Activated B cell treated with CpG ODN at 0.5 μM for 24 hours (primary cell): ENCODE measurements at regions not wholly inside any gene's neighbourhood (a gene's known extent, or its start where the extent isn't known, plus 50 kb on each side); places are given as distances from the start of the nearest gene placed in this dataset.

Source experiments
- ATAC-seq: fragments of 200-7000 bp; cut with Tn5 transposase; one replicate; pipeline ENCODE4 v1.10.0; 2021; ENCODE audit warnings: low read depth, mild to moderate bottlenecking, moderate library complexity
- CTCF ChIA-PET: fragments of 350-600 bp; sonication (Branson Sonifier 250); formaldehyde crosslinking; loops from one replicate; lab custom pipeline; 2021; ENCODE audit warnings: antibody characterized with exemption; lab: Charles Lee
- POLR2A ChIA-PET: fragments of 350-600 bp; sonication (Branson Sonifier 250); formaldehyde crosslinking; loops from one replicate; lab custom pipeline; 2021; ENCODE audit warnings: antibody characterized with exemption; lab: Charles Lee
- DNase-seq: peaks from one replicate; pipeline ENCODE4 v3.0.0; 2022
- H3K27ac Mint-ChIP-seq: one replicate; pipeline ENCODE4 v1.8.0; 2020; ENCODE audit warnings: mixed read lengths
- H3K27me3 Mint-ChIP-seq: one replicate; pipeline ENCODE4 v1.8.0; 2021; ENCODE audit warnings: mixed read lengths
- H3K36me3 Mint-ChIP-seq: one replicate; pipeline ENCODE4 v1.8.0; 2021; ENCODE audit warnings: low read depth, mixed read lengths
- H3K4me1 Mint-ChIP-seq: one replicate; pipeline ENCODE4 v1.8.0; 2021; ENCODE audit warnings: mixed read lengths
- H3K4me3 Mint-ChIP-seq: one replicate; pipeline ENCODE4 v1.8.0; 2020; ENCODE audit warnings: mild to moderate bottlenecking, mixed read lengths
- H3K9me3 Mint-ChIP-seq: one replicate; pipeline ENCODE4 v1.8.0; 2020; ENCODE audit warnings: mixed read lengths
- CTCF ChIP-seq: fragments of 200-600 bp; IDR thresholded peaks from one replicate; pipeline ENCODE4 v1.8.0; 2022; ENCODE audit warnings: antibody characterized with exemption, mild to moderate bottlenecking
- intact Hi-C: fragments of 100-400 bp; cut with micrococcal nuclease; formaldehyde crosslinking; loops from one replicate; pipeline ENCODE4 v1.15.1; 2024

GRCh38 chr11:45017329-45017728, 66.6 kb upstream of the TP53I11 start:
- Mint-ChIP-seq H3K9me3 (peaks cover 9% of the 10 kb centered on the region), H3K27me3 (peaks cover 6% of the 10 kb centered on the region), H3K36me3 (no peaks in the 10 kb centered on the region), H3K4me1 (peaks cover 25% of the 10 kb centered on the region), H3K27ac (no peak overlapping the region), H3K4me3 (no peak overlapping the region)
- ATAC-seq: no peak
- ChIA-PET CTCF (interaction anchor here (1.3 kb wide), 1 partner anchor 66 kb away, joined by 5 read pairs; no protein-coding TSS in a partner anchor), POLR2A (interaction anchor here (1.7 kb wide), 2 partner anchors 9 to 12 kb away, joined by 7 to 9 read pairs; no protein-coding TSS in a partner anchor)
- TF ChIP-seq CTCF: no peak
- intact Hi-C loops: loop anchor here (2.0 kb wide), 1 partner anchor 19 kb away; no protein-coding TSS in a partner anchor
- DNase-seq: no peak

GRCh38 chr11:45021001-45021400, 70.3 kb upstream of the TP53I11 start:
- Mint-ChIP-seq H3K4me1 (peaks cover 34% of the 10 kb centered on the region), H3K27me3 (peaks cover 4% of the 10 kb centered on the region), H3K4me3 (no peak overlapping the region), H3K36me3 (no peaks in the 10 kb centered on the region), H3K9me3 (peaks cover 2% of the 10 kb centered on the region), H3K27ac (no peak overlapping the region)
- POLR2A ChIA-PET: interaction anchor here (0.6 kb wide), 1 partner anchor 81 kb away, joined by 9 read pairs; no protein-coding TSS in a partner anchor
- CTCF ChIA-PET: no interaction called here
- DNase-seq (no peak), ATAC-seq (no peak)
- TF ChIP-seq CTCF: no peak
- intact Hi-C loops: loop anchor here (10.0 kb wide), 1 partner anchor 784 kb away; the partner anchor contains the start of gene SLC35C1

GRCh38 chr11:45021692-45022141, 71.0 kb upstream of the TP53I11 start:
- H3K36me3 Mint-ChIP-seq: no peaks in the 10 kb centered on the region
- no peak for TF ChIP-seq CTCF
- H3K27ac Mint-ChIP-seq: no peak overlapping the region
- ATAC-seq (no peak), DNase-seq (no peak)
- intact Hi-C loops: loop anchor here (10.0 kb wide), 1 partner anchor 783 kb away; the partner anchor contains the start of gene SLC35C1
- H3K27me3 Mint-ChIP-seq: peaks cover 2% of the 10 kb centered on the region
- H3K4me1 Mint-ChIP-seq: peaks cover 36% of the 10 kb centered on the region
- CTCF ChIA-PET: no interaction called here
- POLR2A ChIA-PET: interaction anchor here (1.4 to 2.0 kb wide), 3 partner anchors 10 to 81 kb away, joined by 3 to 6 read pairs (median 5); no protein-coding TSS in a partner anchor
- no peak overlapping the region for H3K4me3 Mint-ChIP-seq
- H3K9me3 Mint-ChIP-seq: peaks cover 2% of the 10 kb centered on the region

GRCh38 chr11:45022294-45023064, 71.8 kb upstream of the TP53I11 start:
- H3K36me3 Mint-ChIP-seq: no peaks in the 10 kb centered on the region
- intact Hi-C loops: loop anchor here (10.0 kb wide), 1 partner anchor 782 kb away; the partner anchor contains the start of gene SLC35C1
- ATAC-seq: no peak
- H3K9me3 Mint-ChIP-seq: peaks cover 2% of the 10 kb centered on the region
- CTCF ChIA-PET: no interaction called here
- DNase-seq: no peak
- TF ChIP-seq CTCF: no peak
- POLR2A ChIA-PET: interaction anchor here (1.4 to 2.0 kb wide), 3 partner anchors 9 to 80 kb away, joined by 3 to 6 read pairs (median 5); no protein-coding TSS in a partner anchor
- no peak overlapping the region for H3K4me3 Mint-ChIP-seq
- no peaks in the 10 kb centered on the region for H3K27me3 Mint-ChIP-seq
- peaks cover 40% of the 10 kb centered on the region for H3K4me1 Mint-ChIP-seq
- no peak overlapping the region for H3K27ac Mint-ChIP-seq

GRCh38 chr11:45023065-45023365, 72.3 kb upstream of the TP53I11 start:
- ChIA-PET CTCF (no interaction called here), POLR2A (interaction anchor here (0.6 to 2.0 kb wide), 4 partner anchors 9 to 80 kb away, joined by 3 to 6 read pairs (median 4); no protein-coding TSS in a partner anchor)
- Mint-ChIP-seq H3K36me3 (no peaks in the 10 kb centered on the region), H3K27me3 (no peaks in the 10 kb centered on the region), H3K9me3 (peaks cover 2% of the 10 kb centered on the region), H3K4me1 (peaks cover 46% of the 10 kb centered on the region), H3K4me3 (no peak overlapping the region), H3K27ac (no peak overlapping the region)
- intact Hi-C loops: loop anchor here (10.0 kb wide), 1 partner anchor 782 kb away; the partner anchor contains the start of gene SLC35C1
- no peak for ATAC-seq
- no peak for TF ChIP-seq CTCF
- no peak for DNase-seq
